ENCODE measurements at regions not wholly inside any gene's neighbourhood (a gene's known extent, or its start where the extent isn't known, plus 50 kb on each side); places are given as distances from the start of the nearest gene placed in this dataset.
A peak's percentile ranks its signal among the peaks of the same experiment; 100 is the strongest.
"Not testable (repeated sequence)": the region's sequence is repeated elsewhere in the genome, so short reads cannot be mapped to it uniquely, and the experiment has no call there.

- intact Hi-C loops (cut with micrococcal nuclease): no loop called here
- H3K4me1 Mint-ChIP-seq: no peaks in the 10 kb centered on the region
These were observed 235.3 kb upstream of the PLXNA2 start for GRCh38 chr1:208479435-208479834.

DNA sequence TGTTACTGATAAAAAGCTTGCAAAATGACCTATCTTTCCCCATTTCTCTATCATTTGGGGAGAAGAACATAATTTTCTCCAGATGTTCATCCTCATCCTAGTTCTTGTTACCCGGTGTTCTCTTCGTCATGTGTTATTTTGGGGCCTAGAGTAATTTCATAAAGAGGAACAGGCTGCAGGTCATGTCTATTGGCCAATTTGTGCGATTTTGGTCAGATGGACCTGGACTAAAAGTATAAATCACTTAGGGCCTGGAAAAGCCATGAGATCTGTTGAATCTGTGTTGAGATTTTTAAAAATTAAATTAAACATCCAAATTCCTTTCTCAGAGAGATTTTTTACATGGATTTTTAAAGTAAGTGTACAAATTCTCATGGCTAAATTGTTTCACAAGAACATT lies 241.3 kb upstream of the PLXNA2 start:
- no peaks in the 10 kb centered on the region for H3K27me3 Mint-ChIP-seq
- H3K9me3 Mint-ChIP-seq: no peaks in the 10 kb centered on the region
- DNase-seq: no peak
- no peak overlapping the region for H3K27ac Mint-ChIP-seq
- intact Hi-C loops (cut with micrococcal nuclease): no loop called here
- no peaks in the 10 kb centered on the region for H3K36me3 Mint-ChIP-seq (ENCODE audit: low read depth)
- H3K4me3 Mint-ChIP-seq: no peak overlapping the region
- no peaks in the 10 kb centered on the region for H3K4me1 Mint-ChIP-seq

More at GRCh38 chr1:208479435-208479834, 235.3 kb upstream of the PLXNA2 start:
- no peak for DNase-seq
- no peaks in the 10 kb centered on the region for H3K36me3 Mint-ChIP-seq (ENCODE audit: low read depth)
- H3K27ac Mint-ChIP-seq: no peak overlapping the region
- peaks cover 4% of the 10 kb centered on the region for H3K27me3 Mint-ChIP-seq
- H3K9me3 Mint-ChIP-seq: no peaks in the 10 kb centered on the region
- no peak overlapping the region for H3K4me3 Mint-ChIP-seq

DNA sequence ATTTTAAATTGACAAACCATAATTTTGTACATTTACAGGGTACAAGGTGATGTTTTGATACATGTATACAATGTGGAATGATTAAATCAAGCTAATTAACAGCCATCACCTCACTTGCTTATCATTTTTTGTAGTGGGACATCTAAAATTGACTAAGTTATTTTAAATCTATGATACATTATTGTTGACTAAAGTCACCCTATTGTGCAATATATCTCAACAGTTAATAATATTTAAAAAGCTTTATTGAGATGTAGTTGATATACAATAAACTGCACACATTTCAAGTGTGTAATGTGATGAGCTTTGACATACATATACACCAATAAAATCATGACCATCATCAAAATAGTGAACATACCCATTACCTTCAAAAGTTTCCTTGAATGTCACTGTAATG lies 242.5 kb upstream of the PLXNA2 start:
- H3K4me3 Mint-ChIP-seq: no peak overlapping the region
- intact Hi-C loops (cut with micrococcal nuclease): no loop called here

GRCh38 chr1:208488432-208488831 lies 244.2 kb upstream of the PLXNA2 start:
- H3K36me3 Mint-ChIP-seq (ENCODE audit: low read depth); H3K27ac Mint-ChIP-seq; intact Hi-C loops (cut with micrococcal nuclease); H3K27me3 Mint-ChIP-seq; H3K9me3 Mint-ChIP-seq; H3K4me1 Mint-ChIP-seq; DNase-seq; H3K4me3 Mint-ChIP-seq: not testable (repeated sequence)

More for the DNA sequence above, 242.5 kb upstream of the PLXNA2 start:
- Mint-ChIP-seq H3K36me3 (ENCODE audit: low read depth) (no peaks in the 10 kb centered on the region), H3K27me3 (no peaks in the 10 kb centered on the region), H3K4me1 (no peaks in the 10 kb centered on the region), H3K9me3 (no peaks in the 10 kb centered on the region), H3K27ac (no peak overlapping the region)
- DNase-seq: no peak

DNA sequence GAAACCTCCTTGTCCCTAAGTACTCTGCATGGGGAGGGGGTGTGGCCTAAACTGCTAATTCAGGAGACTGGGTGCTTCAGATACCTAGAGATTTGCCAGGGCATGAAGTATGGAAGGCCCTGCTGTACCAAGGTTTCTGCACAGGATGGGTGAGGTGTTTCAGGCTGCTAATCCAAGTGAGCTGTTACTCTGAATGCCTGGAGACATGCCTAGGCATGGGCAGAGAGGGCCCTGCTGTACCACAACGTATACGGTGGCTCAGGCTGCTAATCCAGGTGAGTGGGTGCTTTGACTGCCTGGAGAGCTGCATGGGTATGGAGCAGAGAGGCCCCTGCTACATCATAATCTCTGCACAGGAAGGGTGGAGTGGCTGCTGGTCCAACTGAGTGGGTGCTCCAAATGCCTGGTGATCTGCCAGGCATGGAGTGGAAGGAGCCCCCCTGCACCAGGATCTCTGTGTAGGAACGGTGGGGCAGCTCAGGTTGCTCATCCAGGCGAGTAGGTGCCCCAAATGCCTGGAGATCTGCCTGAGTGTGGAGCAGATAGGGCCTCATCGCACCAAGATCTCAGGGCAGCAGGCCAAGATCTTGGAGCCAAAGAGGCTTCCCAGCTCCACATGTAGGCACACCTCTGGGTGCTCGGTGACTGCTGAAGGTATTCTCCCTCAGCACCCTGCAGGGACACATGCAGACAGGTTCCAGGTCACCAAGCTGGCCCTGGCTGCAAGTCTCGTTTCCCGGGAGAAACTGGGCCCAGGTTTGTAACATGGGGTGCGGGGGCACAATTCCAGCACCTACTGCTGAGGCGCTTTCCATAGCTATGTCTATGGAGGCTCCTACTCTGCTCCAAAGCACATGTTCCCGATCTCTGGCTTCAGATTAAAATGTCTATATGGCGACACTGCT lies 252.5 kb upstream of the PLXNA2 start:
- Mint-ChIP-seq H3K9me3 (no peaks in the 10 kb centered on the region), H3K27me3 (peaks cover 9% of the 10 kb centered on the region), H3K27ac (no peak overlapping the region), H3K4me1 (no peaks in the 10 kb centered on the region), H3K36me3 (ENCODE audit: low read depth) (no peaks in the 10 kb centered on the region), H3K4me3 (no peak overlapping the region)
- peak; percentile 37 for DNase-seq
- intact Hi-C loops (cut with micrococcal nuclease): no loop called here

- Mint-ChIP-seq H3K4me1 (no peaks in the 10 kb centered on the region), H3K36me3 (ENCODE audit: low read depth) (no peaks in the 10 kb centered on the region), H3K27me3 (peaks cover 7% of the 10 kb centered on the region), H3K9me3 (no peaks in the 10 kb centered on the region), H3K4me3 (no peak overlapping the region), H3K27ac (no peak overlapping the region)
- DNase-seq: peak; percentile 26
- intact Hi-C loops (cut with micrococcal nuclease): no loop called here
These were observed 253.8 kb upstream of the PLXNA2 start for GRCh38 chr1:208497866-208498541.

DNA sequence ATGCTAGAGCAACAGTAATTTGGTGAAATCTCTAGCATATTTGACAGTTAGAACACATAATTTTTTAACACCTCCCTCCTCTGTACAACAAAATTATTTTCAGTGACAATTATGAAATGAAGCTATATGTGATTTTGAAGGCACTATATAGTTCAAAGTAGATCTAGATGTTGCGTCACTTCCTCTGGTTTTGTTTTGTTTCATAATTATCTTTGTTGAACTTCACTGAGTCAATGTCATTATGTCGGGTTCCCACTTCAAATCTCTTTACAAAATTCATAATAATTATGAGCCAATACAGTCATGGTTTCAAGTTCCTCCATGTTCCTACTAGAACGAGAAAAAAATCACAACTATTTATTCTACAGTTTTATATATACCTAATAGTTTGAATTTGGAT lies 254.8 kb upstream of the PLXNA2 start:
- peaks cover 6% of the 10 kb centered on the region for H3K27me3 Mint-ChIP-seq
- H3K9me3 Mint-ChIP-seq: no peaks in the 10 kb centered on the region
- intact Hi-C loops (cut with micrococcal nuclease): no loop called here
- no peak overlapping the region for H3K4me3 Mint-ChIP-seq
- H3K36me3 Mint-ChIP-seq (ENCODE audit: low read depth): no peaks in the 10 kb centered on the region
- no peaks in the 10 kb centered on the region for H3K4me1 Mint-ChIP-seq
- H3K27ac Mint-ChIP-seq: no peak overlapping the region
- no peak for DNase-seq

- Mint-ChIP-seq H3K27me3 (peaks cover 8% of the 10 kb centered on the region), H3K36me3 (ENCODE audit: low read depth) (no peaks in the 10 kb centered on the region), H3K27ac (no peak overlapping the region), H3K4me1 (no peaks in the 10 kb centered on the region), H3K9me3 (no peaks in the 10 kb centered on the region), H3K4me3 (no peak overlapping the region)
- DNase-seq: no peak
- intact Hi-C loops (cut with micrococcal nuclease): no loop called here
These were observed 255.4 kb upstream of the PLXNA2 start for GRCh38 chr1:208499601-208500000.

- Mint-ChIP-seq H3K36me3 (ENCODE audit: low read depth) (no peaks in the 10 kb centered on the region), H3K27ac (no peak overlapping the region), H3K9me3 (no peaks in the 10 kb centered on the region), H3K27me3 (peaks cover 8% of the 10 kb centered on the region), H3K4me3 (no peak overlapping the region), H3K4me1 (no peaks in the 10 kb centered on the region)
- intact Hi-C loops (cut with micrococcal nuclease): no loop called here
- DNase-seq: peak; percentile 29
These were observed 256.2 kb upstream of the PLXNA2 start for GRCh38 chr1:208500375-208500774.

- Mint-ChIP-seq H3K36me3 (ENCODE audit: low read depth) (no peaks in the 10 kb centered on the region), H3K27me3 (peaks cover 6% of the 10 kb centered on the region), H3K4me1 (no peaks in the 10 kb centered on the region), H3K4me3 (no peak overlapping the region), H3K27ac (no peak overlapping the region), H3K9me3 (no peaks in the 10 kb centered on the region)
- intact Hi-C loops (cut with micrococcal nuclease): no loop called here
- peak; percentile 10 for DNase-seq
These were observed 257.4 kb upstream of the PLXNA2 start for GRCh38 chr1:208501542-208501941.

- DNase-seq: no peak
- H3K4me3 Mint-ChIP-seq: no peak overlapping the region
- no peaks in the 10 kb centered on the region for H3K4me1 Mint-ChIP-seq
- H3K36me3 Mint-ChIP-seq (ENCODE audit: low read depth): no peaks in the 10 kb centered on the region
- no peak overlapping the region for H3K27ac Mint-ChIP-seq
- H3K27me3 Mint-ChIP-seq: peaks cover 6% of the 10 kb centered on the region
- intact Hi-C loops (cut with micrococcal nuclease): no loop called here
- H3K9me3 Mint-ChIP-seq: no peaks in the 10 kb centered on the region
These were observed 259.6 kb upstream of the PLXNA2 start for GRCh38 chr1:208503787-208504186.

GRCh38 chr1:208506812-208507211 lies 262.6 kb upstream of the PLXNA2 start:
- H3K4me3 Mint-ChIP-seq: no peak overlapping the region
- H3K36me3 Mint-ChIP-seq (ENCODE audit: low read depth): no peaks in the 10 kb centered on the region
- H3K9me3 Mint-ChIP-seq: no peaks in the 10 kb centered on the region
- H3K27me3 Mint-ChIP-seq: peaks cover 2% of the 10 kb centered on the region
- no peak overlapping the region for H3K27ac Mint-ChIP-seq
- H3K4me1 Mint-ChIP-seq: no peaks in the 10 kb centered on the region
- intact Hi-C loops (cut with micrococcal nuclease): no loop called here
- no peak for DNase-seq

GRCh38 chr1:208509072-208509471 lies 264.9 kb upstream of the PLXNA2 start:
- no peak overlapping the region for H3K27ac Mint-ChIP-seq
- intact Hi-C loops (cut with micrococcal nuclease): no loop called here
- no peaks in the 10 kb centered on the region for H3K9me3 Mint-ChIP-seq
- H3K4me3 Mint-ChIP-seq: no peak overlapping the region
- peak; percentile 15 for DNase-seq
- H3K36me3 Mint-ChIP-seq (ENCODE audit: low read depth): no peaks in the 10 kb centered on the region
- H3K4me1 Mint-ChIP-seq: no peaks in the 10 kb centered on the region
- H3K27me3 Mint-ChIP-seq: peaks cover 2% of the 10 kb centered on the region

- Mint-ChIP-seq H3K36me3 (ENCODE audit: low read depth) (no peaks in the 10 kb centered on the region), H3K4me1 (no peaks in the 10 kb centered on the region), H3K27ac (no peak overlapping the region)
These were observed 266.2 kb upstream of the PLXNA2 start for GRCh38 chr1:208510192-208510952.

More at GRCh38 chr1:208510192-208510952, 266.2 kb upstream of the PLXNA2 start:
- H3K4me3 Mint-ChIP-seq: no peak overlapping the region
- intact Hi-C loops (cut with micrococcal nuclease): no loop called here
- peak; percentile 22 for DNase-seq
- H3K27me3 Mint-ChIP-seq: no peaks in the 10 kb centered on the region
- H3K9me3 Mint-ChIP-seq: no peaks in the 10 kb centered on the region

All from activated CD4-positive, alpha-beta T cell treated with anti-CD3 and anti-CD28 coated beads, Interleukin-2, amount 10 ng/mL, durations not matched to agents 24 days and 14 days (primary cell).